Sigmoid colon (tissue), 6 donors: ENCODE measurements at regions not wholly inside any gene's neighbourhood (a gene's known extent, or its start where the extent isn't known, plus 50 kb on each side); places are given as distances from the start of the nearest gene placed in this dataset.

Experiments
- DNase-seq: peaks from one replicate; pipeline ENCODE4 v3.0.0-alpha.2; 2019
- H3K27ac ChIP-seq, 4 donors: fragments of 200-600 bp; sonication (generic); one replicate each; pipeline ENCODE4 v1.5.1; 2016 to 2019; ENCODE audit warnings: mild to moderate bottlenecking in 1 of 4
- H3K27me3 ChIP-seq, 3 donors: fragments of 200-600 bp; sonication (generic); one replicate each; pipeline ENCODE4 v1.5.1; 2019; ENCODE audit warnings: mild to moderate bottlenecking in 1 of 3
- H3K36me3 ChIP-seq, 4 donors: fragments of 200-600 bp; sonication (generic); one replicate each; pipeline ENCODE4 v1.5.1; 2016 to 2019
- H3K4me1 ChIP-seq, 4 donors: fragments of 200-600 bp; sonication (generic); one replicate each; pipeline ENCODE4 v1.5.1; 2017 to 2019
- H3K4me3 ChIP-seq, 4 donors: fragments of 200-600 bp; sonication (generic); one replicate each; pipeline ENCODE4 v1.5.1; 2017 to 2019; ENCODE audit warnings: mild to moderate bottlenecking in 2 of 4, moderate library complexity in 1 of 4
- H3K9me3 ChIP-seq, 4 donors: fragments of 200-600 bp in 3 of 4; sonication (generic) in 3 of 4; one replicate each; pipeline versions ENCODE4 v1.5.1 to v1.6.1; 2013 to 2019
- EP300 ChIP-seq, 4 donors: sonication (generic); formaldehyde crosslinking; IDR thresholded peaks; one replicate each; pipeline ENCODE4 v1.6.1; 2017; ENCODE audit warnings: antibody characterized with exemption in 4 of 4
- POLR2A ChIP-seq, 2 donors: fragments of 450-650 bp; IDR thresholded peaks; one replicate each; pipeline ENCODE4 v1.6.1; 2016; ENCODE audit warnings: antibody characterized with exemption in 2 of 2, mild to moderate bottlenecking in 2 of 2, moderate library complexity in 2 of 2
- POLR2AphosphoS5 ChIP-seq, 4 donors: sonication (generic); formaldehyde crosslinking; IDR thresholded peaks; one replicate each; pipeline ENCODE4 v1.6.1; 2017; ENCODE audit warnings: antibody characterized with exemption in 4 of 4
- WGBS, 2 donors: extraction: QIAGEN DNeasy Blood & Tissue Kit; methylation state at CpG; one replicate each; pipeline ENCODE4 v1.1.7; 2013; 5-methylcytosine and 5-hydroxymethylcytosine counted together
- intact Hi-C: fragments of 100-400 bp; cut with DNase I; formaldehyde crosslinking; loops from one replicate; pipeline ENCODE4 v1.15.1; 2023
- TF ChIP-seq, protein P1 (sequence below), 4 experiments: fragments of 450-650 bp in 3 of 4; fragments of 200-600 bp in 1 of 4; IDR thresholded peaks; one replicate each; pipeline ENCODE4 v1.5.1; 2016 to 2019; ENCODE audit warnings: antibody characterized with exemption in 4 of 4, mild to moderate bottlenecking in 3 of 4, moderate library complexity in 2 of 4
- donor health status: healthy with polysubstance abuse.
- donor health status: healthy.

GRCh38 chr7:142616842-142617241 is 132.4 kb upstream of the PRSS1 start:
- H3K36me3 ChIP-seq: no peaks in the 10 kb centered on the region
- 71 to 73% methylated on average over 2 of the region's 2 CpGs for WGBS, 2 donors
- peaks cover 0 to 10% (median 0%) of the 10 kb centered on the region in 3 donors for H3K27me3 ChIP-seq
- H3K9me3 ChIP-seq: no peaks in the 10 kb centered on the region
- no peak overlapping the region for H3K4me3 ChIP-seq
- H3K4me1 ChIP-seq: no peaks in the 10 kb centered on the region
- intact Hi-C loops: no loop called here
- TF ChIP-seq POLR2AphosphoS5 (IDR thresholded peaks at IDR 0.05) (no peak), EP300 (IDR thresholded peaks at IDR 0.05) (no peak), POLR2A (IDR thresholded peaks at IDR 0.05) (no peak)
- TF ChIP-seq, protein P1, sequence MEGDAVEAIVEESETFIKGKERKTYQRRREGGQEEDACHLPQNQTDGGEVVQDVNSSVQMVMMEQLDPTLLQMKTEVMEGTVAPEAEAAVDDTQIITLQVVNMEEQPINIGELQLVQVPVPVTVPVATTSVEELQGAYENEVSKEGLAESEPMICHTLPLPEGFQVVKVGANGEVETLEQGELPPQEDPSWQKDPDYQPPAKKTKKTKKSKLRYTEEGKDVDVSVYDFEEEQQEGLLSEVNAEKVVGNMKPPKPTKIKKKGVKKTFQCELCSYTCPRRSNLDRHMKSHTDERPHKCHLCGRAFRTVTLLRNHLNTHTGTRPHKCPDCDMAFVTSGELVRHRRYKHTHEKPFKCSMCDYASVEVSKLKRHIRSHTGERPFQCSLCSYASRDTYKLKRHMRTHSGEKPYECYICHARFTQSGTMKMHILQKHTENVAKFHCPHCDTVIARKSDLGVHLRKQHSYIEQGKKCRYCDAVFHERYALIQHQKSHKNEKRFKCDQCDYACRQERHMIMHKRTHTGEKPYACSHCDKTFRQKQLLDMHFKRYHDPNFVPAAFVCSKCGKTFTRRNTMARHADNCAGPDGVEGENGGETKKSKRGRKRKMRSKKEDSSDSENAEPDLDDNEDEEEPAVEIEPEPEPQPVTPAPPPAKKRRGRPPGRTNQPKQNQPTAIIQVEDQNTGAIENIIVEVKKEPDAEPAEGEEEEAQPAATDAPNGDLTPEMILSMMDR (IDR thresholded peaks at IDR 0.05): no peak
- no peak for DNase-seq
- no peak overlapping the region for H3K27ac ChIP-seq

- TF ChIP-seq POLR2A (IDR thresholded peaks at IDR 0.05): no peak
- TF ChIP-seq, protein P1 (IDR thresholded peaks at IDR 0.05): no peak
- no peak for TF ChIP-seq EP300 (IDR thresholded peaks at IDR 0.05)
- no peak for TF ChIP-seq POLR2AphosphoS5 (IDR thresholded peaks at IDR 0.05)
- Histone ChIP-seq H3K4me1 (no peaks in the 10 kb centered on the region), H3K4me3 (no peak overlapping the region), H3K36me3 (no peaks in the 10 kb centered on the region), H3K9me3 (no peaks in the 10 kb centered on the region), H3K27me3 (peaks cover 0 to 16% (median 0%) of the 10 kb centered on the region in 3 donors), H3K27ac (no peak overlapping the region)
- intact Hi-C loops: no loop called here
- no peak for DNase-seq
- WGBS, 2 donors: 62 to 87% methylated on average over 11 of the region's 11 CpGs
Observed at GRCh38 chr7:142616121-142616643, 133.1 kb upstream of the PRSS1 start.

DNA sequence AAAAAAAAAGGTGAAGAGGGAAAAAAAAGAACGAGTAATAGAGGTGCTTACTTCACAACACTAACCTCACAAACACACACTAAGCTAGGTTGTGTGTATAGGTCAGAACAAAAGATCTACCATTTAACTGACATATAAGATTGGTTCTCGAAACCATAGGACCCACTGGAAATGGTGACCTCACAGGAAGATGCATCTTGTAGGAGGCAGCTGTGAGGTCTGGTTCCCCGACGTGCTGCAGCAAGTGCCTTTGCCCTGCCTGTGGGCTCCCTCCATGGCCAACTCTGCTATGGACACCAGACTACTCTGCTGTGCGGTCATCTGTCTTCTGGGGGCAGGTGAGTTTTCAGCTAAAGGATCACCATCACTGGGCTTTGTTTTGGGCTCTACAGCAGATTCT is 133.8 kb upstream of the PRSS1 start:
- TF ChIP-seq POLR2AphosphoS5 (IDR thresholded peaks at IDR 0.05) (no peak), EP300 (IDR thresholded peaks at IDR 0.05) (no peak), POLR2A (IDR thresholded peaks at IDR 0.05) (no peak)
- TF ChIP-seq, protein P1 (IDR thresholded peaks at IDR 0.05): no peak
- H3K4me3 ChIP-seq: no peak overlapping the region
- no peaks in the 10 kb centered on the region for H3K9me3 ChIP-seq
- H3K27ac ChIP-seq: no peak overlapping the region
- intact Hi-C loops: no loop called here
- H3K27me3 ChIP-seq: peaks cover 0 to 16% (median 0%) of the 10 kb centered on the region in 3 donors
- 80 to 83% methylated on average over 5 of the region's 5 CpGs for WGBS, 2 donors
- no peaks in the 10 kb centered on the region for H3K36me3 ChIP-seq
- DNase-seq: no peak
- no peaks in the 10 kb centered on the region for H3K4me1 ChIP-seq

- Histone ChIP-seq H3K27me3 (peaks cover 0 to 16% (median 0%) of the 10 kb centered on the region in 3 donors), H3K4me3 (no peak overlapping the region), H3K9me3 (no peaks in the 10 kb centered on the region), H3K27ac (no peak overlapping the region), H3K4me1 (no peaks in the 10 kb centered on the region), H3K36me3 (no peaks in the 10 kb centered on the region)
- 88 to 93% methylated on average over 2 of the region's 2 CpGs for WGBS, 2 donors
- TF ChIP-seq POLR2A (IDR thresholded peaks at IDR 0.05): no peak
- TF ChIP-seq EP300 (IDR thresholded peaks at IDR 0.05): no peak
- TF ChIP-seq POLR2AphosphoS5 (IDR thresholded peaks at IDR 0.05): no peak
- TF ChIP-seq, protein P1 (IDR thresholded peaks at IDR 0.05): no peak
- intact Hi-C loops: no loop called here
- no peak for DNase-seq
Observed at GRCh38 chr7:142614116-142614515, 135.2 kb upstream of the PRSS1 start.
